IPS-20b (cell line): ENCODE measurements at regions not wholly inside any gene's neighbourhood (a gene's known extent, or its start where the extent isn't known, plus 50 kb on each side); places are given as distances from the start of the nearest gene placed in this dataset.

ENCODE experiments used
- H3K27ac ChIP-seq: one replicate; pipeline ENCODE4 v1.5.1; 2013; ENCODE audit warnings: low read length
- H3K27me3 ChIP-seq: 2 replicates; pipeline ENCODE4 v1.6.1; 2013; ENCODE audit warnings: mild to moderate bottlenecking, low read length, inconsistent platforms; ENCODE audit not compliant: insufficient read depth
- H3K36me3 ChIP-seq: 2 replicates; pipeline ENCODE4 v1.6.1; 2013; ENCODE audit warnings: low read depth, mild to moderate bottlenecking, inconsistent platforms, low read length, moderate library complexity; ENCODE audit not compliant: insufficient read depth
- H3K4me1 ChIP-seq: 2 replicates; pipeline ENCODE4 v1.6.1; 2013; ENCODE audit warnings: mild to moderate bottlenecking, control low read depth, inconsistent platforms, low read length, moderate library complexity; ENCODE audit not compliant: insufficient read depth
- H3K4me3 ChIP-seq: 2 replicates; pipeline ENCODE4 v1.5.1; 2013; ENCODE audit warnings: mild to moderate bottlenecking, low read length, inconsistent platforms
- H3K9ac ChIP-seq: 2 replicates; pipeline ENCODE4 v1.6.1; 2013; ENCODE audit warnings: low read depth, mild to moderate bottlenecking, inconsistent platforms, low read length, moderate library complexity
- H3K9me3 ChIP-seq: 2 replicates; pipeline ENCODE4 v1.6.1; 2013; ENCODE audit warnings: mild to moderate bottlenecking, low read depth, low read length, inconsistent platforms; ENCODE audit not compliant: insufficient read depth

- H3K27me3 ChIP-seq = no peaks in the 10 kb centered on the region
- H3K4me1 ChIP-seq = no peaks in the 10 kb centered on the region
- no peak overlapping the region for H3K4me3 ChIP-seq
- no peaks in the 10 kb centered on the region for H3K36me3 ChIP-seq
- no peaks in the 10 kb centered on the region for H3K9me3 ChIP-seq
- no peak overlapping the region for H3K27ac ChIP-seq
- H3K9ac ChIP-seq = no peak overlapping the region
These were observed 456.2 kb downstream of the TBL1XR1 start for GRCh38 chr3:176740906-176741663.

DNA sequence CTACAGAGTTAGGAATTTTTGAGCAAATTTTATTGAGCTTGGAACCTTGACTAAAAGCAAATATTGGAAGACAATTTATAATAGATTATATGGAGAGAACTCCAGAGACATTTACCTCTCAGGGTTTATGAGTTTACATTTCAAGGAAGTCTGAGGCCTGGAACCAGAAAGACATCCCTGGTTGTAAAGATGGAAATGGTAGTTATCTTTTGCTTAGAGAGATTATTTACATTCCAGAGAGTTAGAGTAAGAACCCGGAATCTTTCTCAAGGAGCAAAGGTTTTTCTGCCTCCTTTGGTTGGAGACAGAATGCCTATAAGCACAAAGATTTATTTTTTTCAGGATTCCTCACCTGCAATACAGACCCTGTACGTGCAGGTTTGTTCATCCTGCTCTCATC lies 458.1 kb downstream of the TBL1XR1 start:
- Histone ChIP-seq H3K36me3 (no peaks in the 10 kb centered on the region), H3K4me3 (no peak overlapping the region), H3K9ac (no peak overlapping the region), H3K9me3 (no peaks in the 10 kb centered on the region), H3K27me3 (no peaks in the 10 kb centered on the region), H3K4me1 (peaks cover under 1% of the 10 kb centered on the region; the same call in 1 of the 2 replicates), H3K27ac (no peak overlapping the region)

- Histone ChIP-seq H3K9me3 (no peaks in the 10 kb centered on the region), H3K9ac (no peak overlapping the region), H3K36me3 (no peaks in the 10 kb centered on the region), H3K27ac (no peak overlapping the region), H3K4me1 (peaks cover 5% of the 10 kb centered on the region), H3K27me3 (no peaks in the 10 kb centered on the region), H3K4me3 (no peak overlapping the region)
These were observed 459.7 kb downstream of the TBL1XR1 start for GRCh38 chr3:176737480-176738110.

DNA sequence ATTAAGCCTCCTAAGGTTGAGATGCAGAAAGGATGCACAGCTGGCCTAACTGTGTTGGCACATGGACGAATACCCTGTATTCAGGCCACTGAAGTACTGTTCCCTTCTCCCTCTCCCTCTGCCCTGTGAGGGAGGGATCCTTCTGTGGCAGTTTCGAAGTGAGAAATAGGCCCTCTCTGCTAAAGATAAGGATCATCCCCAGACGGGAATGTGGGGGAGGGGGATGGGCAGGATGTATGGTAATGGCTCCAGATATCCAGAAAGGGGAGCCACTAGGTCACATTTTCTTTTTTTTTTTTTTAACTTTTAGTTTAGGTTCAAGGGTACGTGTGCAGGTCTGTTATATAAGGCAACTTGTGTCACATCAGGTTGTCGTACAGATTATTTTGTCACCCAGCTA lies 463.1 kb downstream of the TBL1XR1 start:
- peaks cover 5% of the 10 kb centered on the region for H3K4me1 ChIP-seq
- no peak overlapping the region for H3K9ac ChIP-seq
- H3K27me3 ChIP-seq = no peaks in the 10 kb centered on the region
- no peaks in the 10 kb centered on the region for H3K36me3 ChIP-seq
- H3K9me3 ChIP-seq = no peaks in the 10 kb centered on the region
- H3K27ac ChIP-seq = no peak overlapping the region
- no peak overlapping the region for H3K4me3 ChIP-seq

DNA sequence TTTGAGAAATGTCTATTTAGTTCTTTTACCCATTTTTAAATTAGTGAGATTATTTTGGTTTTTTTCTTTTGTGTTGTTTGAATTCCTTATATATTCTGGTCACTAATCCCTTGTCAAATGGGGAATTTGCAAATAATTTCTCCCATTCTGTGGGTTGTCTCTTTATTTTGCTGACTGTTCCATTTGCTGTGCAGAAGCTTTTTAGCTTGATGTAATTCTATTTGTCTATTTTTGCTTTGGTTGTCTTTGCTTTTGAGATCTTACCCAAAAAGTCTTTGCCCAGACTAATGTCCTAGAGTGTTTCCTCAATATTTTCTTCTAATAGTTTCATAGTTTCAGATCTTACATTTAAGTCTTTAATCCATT lies 472.9 kb downstream of the TBL1XR1 start:
- Histone ChIP-seq H3K9ac (no peak overlapping the region), H3K4me1 (no peaks in the 10 kb centered on the region)

DNA sequence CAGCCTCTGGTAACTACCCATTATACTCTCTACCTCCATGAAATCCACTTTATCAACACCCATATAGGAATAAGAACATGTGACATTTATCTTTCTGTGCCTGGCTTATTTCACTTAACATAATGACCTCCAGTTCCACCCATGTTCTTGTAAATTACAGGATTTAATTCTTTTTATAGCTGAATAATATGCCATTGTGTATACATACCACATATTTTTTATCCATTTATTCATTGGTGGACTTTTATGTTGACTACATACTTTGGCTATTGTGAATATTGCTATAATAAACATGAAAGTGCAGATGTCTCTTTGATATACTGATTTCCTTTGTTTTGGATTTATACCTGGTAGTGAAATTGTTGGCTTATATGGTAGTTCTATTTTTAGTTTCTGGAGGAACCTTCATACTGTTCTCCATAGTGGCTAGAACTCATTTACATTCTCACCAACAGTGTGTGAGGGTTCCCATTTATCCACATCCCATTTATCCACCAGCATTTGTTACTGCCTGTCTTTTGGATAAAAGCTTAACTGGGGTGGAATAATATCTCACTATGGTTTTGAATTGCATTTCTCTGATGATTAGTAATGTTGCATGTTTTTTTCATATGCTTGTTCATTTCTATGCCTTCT lies 473.4 kb downstream of the TBL1XR1 start:
- Histone ChIP-seq H3K27me3 (no peaks in the 10 kb centered on the region), H3K4me1 (no peaks in the 10 kb centered on the region), H3K9me3 (no peaks in the 10 kb centered on the region), H3K9ac (no peak overlapping the region), H3K27ac (no peak overlapping the region), H3K4me3 (no peak overlapping the region), H3K36me3 (no peaks in the 10 kb centered on the region)

More for the DNA sequence above, 472.9 kb downstream of the TBL1XR1 start:
- no peak overlapping the region for H3K4me3 ChIP-seq
- no peak overlapping the region for H3K27ac ChIP-seq
- H3K9me3 ChIP-seq = no peaks in the 10 kb centered on the region
- no peaks in the 10 kb centered on the region for H3K27me3 ChIP-seq
- H3K36me3 ChIP-seq = no peaks in the 10 kb centered on the region

DNA sequence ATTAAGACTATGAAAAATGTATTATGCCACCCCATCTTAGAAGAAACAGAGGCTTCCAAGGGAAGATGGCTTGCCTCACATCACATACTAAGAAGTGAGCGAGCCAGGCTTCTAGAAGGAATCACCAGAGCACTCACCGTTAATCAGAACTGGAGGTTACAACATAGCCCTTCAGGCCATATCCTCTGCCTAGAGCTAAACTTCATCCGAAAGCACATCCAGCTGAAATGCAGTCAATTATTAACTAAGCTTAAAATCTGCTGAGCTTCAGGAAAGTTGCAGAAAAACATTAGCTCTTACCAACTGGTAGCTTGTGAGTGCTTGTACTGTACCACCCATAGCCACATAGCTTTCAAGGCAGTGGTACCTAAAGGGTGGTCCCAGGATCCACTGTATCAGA lies 483.2 kb downstream of the TBL1XR1 start:
- H3K9me3 ChIP-seq = no peaks in the 10 kb centered on the region
- no peaks in the 10 kb centered on the region for H3K27me3 ChIP-seq
- H3K4me1 ChIP-seq = no peaks in the 10 kb centered on the region
- no peak overlapping the region for H3K9ac ChIP-seq
- H3K4me3 ChIP-seq = no peak overlapping the region
- no peaks in the 10 kb centered on the region for H3K36me3 ChIP-seq
- no peak overlapping the region for H3K27ac ChIP-seq

DNA sequence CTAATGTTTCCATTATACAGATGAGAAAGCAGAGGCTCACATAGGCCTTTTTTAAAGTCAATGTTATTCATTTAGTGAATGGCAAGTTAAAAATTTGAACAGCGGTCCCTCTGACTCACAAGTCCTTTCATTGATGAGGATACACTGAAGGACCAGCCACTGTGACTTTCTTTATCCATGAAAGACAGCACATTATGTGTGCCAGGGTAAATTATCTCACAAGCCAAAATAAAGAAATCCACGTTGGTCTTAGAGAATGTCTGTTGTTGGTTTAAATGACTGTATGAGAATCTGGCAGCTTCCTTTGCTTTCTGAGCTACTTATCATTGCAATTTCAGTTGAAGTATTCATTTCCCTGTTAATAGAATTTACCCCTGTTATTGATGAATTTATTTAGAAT lies 485.1 kb downstream of the TBL1XR1 start:
- no peaks in the 10 kb centered on the region for H3K27me3 ChIP-seq
- no peaks in the 10 kb centered on the region for H3K9me3 ChIP-seq
- H3K4me1 ChIP-seq = no peaks in the 10 kb centered on the region
- H3K4me3 ChIP-seq = no peak overlapping the region
- H3K9ac ChIP-seq = no peak overlapping the region
- H3K36me3 ChIP-seq = no peaks in the 10 kb centered on the region
- H3K27ac ChIP-seq = no peak overlapping the region

DNA sequence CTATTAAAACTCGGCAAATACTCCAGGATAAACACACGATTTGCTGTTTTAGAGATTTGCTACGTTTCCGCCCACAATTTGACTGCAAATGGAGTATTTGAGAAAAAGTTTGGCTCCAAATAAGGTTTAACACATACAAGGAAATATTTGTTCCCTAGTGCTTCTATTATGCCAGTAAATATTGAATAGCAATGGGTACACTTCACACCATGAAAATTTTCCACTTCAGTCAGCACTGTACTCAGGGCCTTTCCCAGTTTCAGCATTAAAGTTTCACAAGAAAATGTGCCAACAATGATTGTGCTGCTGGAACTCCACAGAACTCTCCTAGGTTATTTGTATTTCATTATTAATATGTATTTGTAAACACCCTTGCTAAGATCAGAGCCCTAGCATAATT lies 498.0 kb downstream of the TBL1XR1 start:
- Histone ChIP-seq H3K9ac (no peak overlapping the region), H3K4me3 (no peak overlapping the region), H3K27me3 (no peaks in the 10 kb centered on the region), H3K4me1 (peaks cover 10% of the 10 kb centered on the region; the same call in 1 of the 2 replicates), H3K36me3 (no peaks in the 10 kb centered on the region), H3K9me3 (peaks cover 6% of the 10 kb centered on the region), H3K27ac (no peak overlapping the region)

GRCh38 chr3:176697284-176697889 lies 499.9 kb downstream of the TBL1XR1 start:
- H3K36me3 ChIP-seq = no peaks in the 10 kb centered on the region
- H3K27me3 ChIP-seq = no peaks in the 10 kb centered on the region
- H3K9me3 ChIP-seq = no peaks in the 10 kb centered on the region
- H3K9ac ChIP-seq = no peak overlapping the region
- H3K4me3 ChIP-seq = no peak overlapping the region
- no peak overlapping the region for H3K27ac ChIP-seq
- H3K4me1 ChIP-seq = peaks cover 10% of the 10 kb centered on the region; the same call in 1 of the 2 replicates

- Histone ChIP-seq H3K27me3 (no peaks in the 10 kb centered on the region), H3K9me3 (no peaks in the 10 kb centered on the region), H3K36me3 (no peaks in the 10 kb centered on the region), H3K27ac (no peak overlapping the region), H3K4me1 (peaks cover 10% of the 10 kb centered on the region; the same call in 1 of the 2 replicates), H3K9ac (no peak overlapping the region), H3K4me3 (no peak overlapping the region)
These were observed 500.5 kb downstream of the TBL1XR1 start for GRCh38 chr3:176696816-176697215.
